B cell (primary cell): ENCODE measurements at regions not wholly inside any gene's neighbourhood (a gene's known extent, or its start where the extent isn't known, plus 50 kb on each side); places are given as distances from the start of the nearest gene placed in this dataset.

ENCODE experiments used
- ATAC-seq: fragments of 200-7000 bp; cut with Tn5 transposase; one replicate; pipeline ENCODE4 v1.10.0; 2021; ENCODE audit warnings: low read depth, mild to moderate bottlenecking, moderate number of reproducible peaks, moderate library complexity
- CTCF ChIA-PET: fragments of 350-600 bp; sonication (Branson Sonifier 250); formaldehyde crosslinking; loops from one replicate; lab custom pipeline; 2021; ENCODE audit warnings: antibody characterized with exemption, inconsistent platforms; lab: Charles Lee
- POLR2A ChIA-PET: fragments of 350-600 bp; sonication (Branson Sonifier 250); formaldehyde crosslinking; loops from one replicate; lab custom pipeline; 2021; ENCODE audit warnings: antibody characterized with exemption; lab: Charles Lee
- DNase-seq: peaks from one replicate; pipeline ENCODE4 v3.0.0; 2013
- H2AFZ ChIP-seq: 2 replicates; pipeline ENCODE4 v1.6.1; 2012; ENCODE audit warnings: mild to moderate bottlenecking, low read depth, low read length; ENCODE audit not compliant: insufficient read depth, poor library complexity, severe bottlenecking
- H3K27ac ChIP-seq, 2 donors: 1 replicate in 1 of 2; 2 replicates in 1 of 2; pipeline ENCODE4 v1.5.1; 2012 to 2013; ENCODE audit warnings: low read length in 2 of 2, mild to moderate bottlenecking in 2 of 2, moderate library complexity in 1 of 2
- H3K27me3 ChIP-seq, 4 experiments: fragments of 200-600 bp in 1 of 4; sonication (generic) in 1 of 4; replicated peaks in 1 of 4; 1 replicate in 2 of 4; 2 replicates in 2 of 4; pipeline versions ENCODE4 v1.6.1 to v1.7.0; 2013 to 2016; ENCODE audit warnings: low read length in 3 of 4, mild to moderate bottlenecking in 2 of 4, mixed read lengths in 1 of 4, moderate library complexity in 1 of 4; ENCODE audit not compliant: insufficient read depth in 4 of 4, control insufficient read depth in 3 of 4; ENCODE audit errors: control extremely low read depth in 1 of 4
- H3K36me3 ChIP-seq, 2 experiments: replicated peaks in 1 of 2; 1 replicate in 1 of 2; 2 replicates in 1 of 2; pipeline versions ENCODE4 v1.6.1 to v1.7.1; 2013; ENCODE audit warnings: low read length in 1 of 2; ENCODE audit not compliant: insufficient read depth in 2 of 2, control insufficient read depth in 1 of 2; ENCODE audit errors: control extremely low read depth in 1 of 2, extremely low read depth in 1 of 2
- H3K4me1 ChIP-seq, 2 donors: fragments of 200-600 bp in 1 of 2; sonication (generic) in 1 of 2; 1 replicate in 1 of 2; 2 replicates in 1 of 2; pipeline versions ENCODE4 v1.5.1 to v1.6.1; 2013 to 2017; ENCODE audit warnings: low read length in 2 of 2; ENCODE audit not compliant: control insufficient read depth in 2 of 2, insufficient read depth in 2 of 2
- H3K4me2 ChIP-seq: replicated peaks from 2 replicates; pipeline ENCODE3; 2012; ENCODE audit warnings: mild to moderate bottlenecking, low read depth, low read length; ENCODE audit not compliant: poor library complexity, severe bottlenecking
- H3K4me3 ChIP-seq, 5 experiments: fragments of 200-600 bp in 1 of 5; sonication (generic) in 1 of 5; 1 replicate in 3 of 5; 2 replicates in 2 of 5; pipeline versions ENCODE4 v1.5.1 to v1.7.0; 2011 to 2016; ENCODE audit warnings: low read length in 4 of 5, mild to moderate bottlenecking in 4 of 5, low read depth in 2 of 5, control low read depth in 1 of 5, moderate library complexity in 1 of 5; ENCODE audit not compliant: insufficient read depth in 1 of 5; ENCODE audit errors: control extremely low read depth in 1 of 5, extremely low read depth in 1 of 5
- H3K79me2 ChIP-seq: fragments of 200-600 bp; sonication (generic); one replicate; pipeline ENCODE4 v1.6.0; 2016; ENCODE audit warnings: low read length; ENCODE audit not compliant: control insufficient read depth, insufficient read depth
- H3K9ac ChIP-seq: fragments of 200-600 bp; sonication (generic); 2 replicates; pipeline ENCODE4 v1.6.1; 2017; ENCODE audit warnings: mild to moderate bottlenecking, low read length, moderate library complexity
- H3K9me3 ChIP-seq, 3 donors: one replicate each; pipeline versions ENCODE4 v1.6.1 to v1.7.1; 2013; ENCODE audit warnings: low read length in 2 of 3; ENCODE audit not compliant: control insufficient read depth in 2 of 3, insufficient read depth in 1 of 3; ENCODE audit errors: control extremely low read depth in 1 of 3
- H4K20me1 ChIP-seq: 2 replicates; pipeline ENCODE4 v1.6.0; 2012; ENCODE audit warnings: mild to moderate bottlenecking, low read length; ENCODE audit not compliant: insufficient read depth, control insufficient read depth, poor library complexity, severe bottlenecking
- H3K27ac Mint-ChIP-seq: one replicate; pipeline ENCODE4 v1.8.0; 2021; ENCODE audit warnings: mixed read lengths
- H3K27me3 Mint-ChIP-seq: one replicate; pipeline ENCODE4 v1.8.0; 2021; ENCODE audit warnings: mixed read lengths
- H3K4me1 Mint-ChIP-seq: one replicate; pipeline ENCODE4 v1.8.0; 2021; ENCODE audit warnings: mixed read lengths
- H3K4me3 Mint-ChIP-seq: one replicate; pipeline ENCODE4 v1.8.0; 2021; ENCODE audit warnings: mixed read lengths
- H3K9me3 Mint-ChIP-seq: one replicate; pipeline ENCODE4 v1.8.0; 2022; ENCODE audit warnings: mixed read lengths; ENCODE audit not compliant: insufficient read depth
- EZH2 ChIP-seq: IDR thresholded peaks from 2 replicates; pipeline ENCODE4 v1.6.1; 2012; ENCODE audit warnings: borderline replicate concordance, low read depth, mild to moderate bottlenecking, moderate library complexity, low read length; ENCODE audit not compliant: insufficient read depth, poor library complexity, severe bottlenecking
- WGBS: methylation state at CpG from one replicate; pipeline ENCODE4 v1.1.5; 2013; ENCODE audit warnings: missing lambda C conversion rate; ENCODE audit not compliant: insufficient coverage; 5-methylcytosine and 5-hydroxymethylcytosine counted together
- intact Hi-C: fragments of 100-400 bp; cut with micrococcal nuclease; formaldehyde crosslinking; loops from one replicate; pipeline ENCODE4 v1.10.0; 2022
- TF ChIP-seq, protein P1 (sequence below): fragments of 200-600 bp; IDR thresholded peaks from one replicate; pipeline ENCODE4 v1.8.0; 2022; ENCODE audit warnings: antibody characterized with exemption, mild to moderate bottlenecking

- Histone ChIP-seq H3K9me3 (no peaks in the 10 kb centered on the region), H4K20me1 (no peaks in the 10 kb centered on the region), H3K4me1 (no peaks in the 10 kb centered on the region), H3K27ac (no peak overlapping the region), H3K36me3 (no peaks in the 10 kb centered on the region), H2AFZ (no peak overlapping the region), H3K4me2 (no peak overlapping the region), H3K9ac (no peak overlapping the region), H3K4me3 (no peak overlapping the region), H3K27me3 (peaks cover 0 to 3% (median 0%) of the 10 kb centered on the region in 4 experiments), H3K79me2 (no peaks in the 10 kb centered on the region)
- DNase-seq (no peak), ATAC-seq (no peak)
- H3K27me3 Mint-ChIP-seq: peaks cover 34% of the 10 kb centered on the region
- TF ChIP-seq, protein P1, sequence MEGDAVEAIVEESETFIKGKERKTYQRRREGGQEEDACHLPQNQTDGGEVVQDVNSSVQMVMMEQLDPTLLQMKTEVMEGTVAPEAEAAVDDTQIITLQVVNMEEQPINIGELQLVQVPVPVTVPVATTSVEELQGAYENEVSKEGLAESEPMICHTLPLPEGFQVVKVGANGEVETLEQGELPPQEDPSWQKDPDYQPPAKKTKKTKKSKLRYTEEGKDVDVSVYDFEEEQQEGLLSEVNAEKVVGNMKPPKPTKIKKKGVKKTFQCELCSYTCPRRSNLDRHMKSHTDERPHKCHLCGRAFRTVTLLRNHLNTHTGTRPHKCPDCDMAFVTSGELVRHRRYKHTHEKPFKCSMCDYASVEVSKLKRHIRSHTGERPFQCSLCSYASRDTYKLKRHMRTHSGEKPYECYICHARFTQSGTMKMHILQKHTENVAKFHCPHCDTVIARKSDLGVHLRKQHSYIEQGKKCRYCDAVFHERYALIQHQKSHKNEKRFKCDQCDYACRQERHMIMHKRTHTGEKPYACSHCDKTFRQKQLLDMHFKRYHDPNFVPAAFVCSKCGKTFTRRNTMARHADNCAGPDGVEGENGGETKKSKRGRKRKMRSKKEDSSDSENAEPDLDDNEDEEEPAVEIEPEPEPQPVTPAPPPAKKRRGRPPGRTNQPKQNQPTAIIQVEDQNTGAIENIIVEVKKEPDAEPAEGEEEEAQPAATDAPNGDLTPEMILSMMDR: no peak
- no peak for TF ChIP-seq EZH2
- ChIA-PET CTCF (interaction anchor here (0.6 kb wide), 1 partner anchor 834 kb away, joined by 3 read pairs; no protein-coding TSS in a partner anchor), POLR2A (no interaction called here)
- WGBS: 93% methylated on average over 2 of the region's 4 CpGs
- no peak overlapping the region for H3K27ac Mint-ChIP-seq
- no peaks in the 10 kb centered on the region for H3K9me3 Mint-ChIP-seq
- no peak overlapping the region for H3K4me3 Mint-ChIP-seq
- H3K4me1 Mint-ChIP-seq: no peaks in the 10 kb centered on the region
- intact Hi-C loops: no loop called here
Observed at GRCh38 chr21:35641271-35642016, 418.9 kb downstream of the SETD4 start.

- no peaks in the 10 kb centered on the region for H3K4me1 ChIP-seq
- intact Hi-C loops: no loop called here
- peaks cover 0 to 3% (median 0%) of the 10 kb centered on the region in 4 experiments for H3K27me3 ChIP-seq
- 100% methylated on average over 2 of the region's 2 CpGs for WGBS
- H3K9ac ChIP-seq: no peak overlapping the region
- H3K4me3 Mint-ChIP-seq: no peak overlapping the region
- no peak overlapping the region for H3K4me3 ChIP-seq
- H3K36me3 ChIP-seq: no peaks in the 10 kb centered on the region
- H3K27ac Mint-ChIP-seq: no peak overlapping the region
- no peak overlapping the region for H3K27ac ChIP-seq
- DNase-seq (no peak), ATAC-seq (no peak)
- ChIA-PET POLR2A (no interaction called here), CTCF (no interaction called here)
- peaks cover 23% of the 10 kb centered on the region for H3K27me3 Mint-ChIP-seq
- no peak overlapping the region for H2AFZ ChIP-seq
- no peaks in the 10 kb centered on the region for H3K4me1 Mint-ChIP-seq
- no peaks in the 10 kb centered on the region for H3K79me2 ChIP-seq
- H3K9me3 ChIP-seq: no peaks in the 10 kb centered on the region
- no peaks in the 10 kb centered on the region for H4K20me1 ChIP-seq
- TF ChIP-seq, protein P1: no peak
- TF ChIP-seq EZH2: no peak
- no peaks in the 10 kb centered on the region for H3K9me3 Mint-ChIP-seq
- no peak overlapping the region for H3K4me2 ChIP-seq
Observed at GRCh38 chr21:35637431-35637830, 422.9 kb downstream of the SETD4 start.
